GM21737 (cell line): ENCODE measurements at regions not wholly inside any gene's neighbourhood (a gene's known extent, or its start where the extent isn't known, plus 50 kb on each side); places are given as distances from the start of the nearest gene placed in this dataset.
"Not testable (repeated sequence)": the region's sequence is repeated elsewhere in the genome, so short reads cannot be mapped to it uniquely, and the experiment has no call there.

Source experiments
- ATAC-seq: cut with Tn5 transposase; IDR thresholded peaks from one replicate; pipeline ENCODE4 v1.9.1; 2021; ENCODE audit warnings: mild to moderate bottlenecking, moderate library complexity; ENCODE audit not compliant: unreplicated experiment

GRCh38 chr3:20844851-20845250 is 658.8 kb upstream of the SGO1 start:
- ATAC-seq: no peak

DNA sequence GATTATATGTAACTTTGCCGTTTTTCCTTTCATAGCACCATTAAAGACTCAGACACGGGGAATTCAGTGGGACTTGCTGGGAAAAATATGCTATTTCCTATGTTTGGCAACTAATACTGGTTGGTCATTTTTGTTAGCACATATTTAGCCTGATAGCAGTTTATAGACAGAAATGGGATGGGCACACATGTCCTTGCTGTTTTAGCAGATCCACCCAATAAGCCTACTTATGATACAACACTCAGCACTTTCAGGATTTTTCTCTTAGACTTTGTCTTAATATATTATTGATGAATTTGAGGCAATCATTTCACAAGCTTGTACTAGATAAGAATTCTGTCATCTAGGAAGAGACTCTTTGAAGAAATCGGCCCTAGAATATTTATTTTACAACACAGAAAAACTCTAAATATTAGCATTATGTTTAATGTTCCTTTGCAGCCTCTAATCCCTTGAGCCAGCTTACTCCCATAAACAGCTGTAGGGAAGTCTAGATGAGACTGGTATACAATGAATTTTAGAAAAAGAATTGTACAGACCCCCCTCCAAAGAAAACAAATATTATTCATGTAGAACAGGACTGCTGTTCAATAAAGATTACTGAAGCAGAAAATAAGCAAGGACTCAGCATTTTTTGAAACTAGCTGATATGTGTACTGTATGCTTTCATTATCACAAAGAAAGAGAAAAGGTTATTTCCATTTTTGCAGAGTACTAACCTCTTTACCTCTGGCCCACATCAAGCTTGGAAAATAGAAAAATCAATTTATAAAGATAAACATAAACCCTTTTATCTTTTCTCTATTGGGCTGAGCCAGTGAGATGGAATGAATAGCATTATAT is 656.8 kb upstream of the SGO1 start:
- ATAC-seq: no peak

GRCh38 chr3:20842002-20842401 is 656.0 kb upstream of the SGO1 start:
- no peak for ATAC-seq

DNA sequence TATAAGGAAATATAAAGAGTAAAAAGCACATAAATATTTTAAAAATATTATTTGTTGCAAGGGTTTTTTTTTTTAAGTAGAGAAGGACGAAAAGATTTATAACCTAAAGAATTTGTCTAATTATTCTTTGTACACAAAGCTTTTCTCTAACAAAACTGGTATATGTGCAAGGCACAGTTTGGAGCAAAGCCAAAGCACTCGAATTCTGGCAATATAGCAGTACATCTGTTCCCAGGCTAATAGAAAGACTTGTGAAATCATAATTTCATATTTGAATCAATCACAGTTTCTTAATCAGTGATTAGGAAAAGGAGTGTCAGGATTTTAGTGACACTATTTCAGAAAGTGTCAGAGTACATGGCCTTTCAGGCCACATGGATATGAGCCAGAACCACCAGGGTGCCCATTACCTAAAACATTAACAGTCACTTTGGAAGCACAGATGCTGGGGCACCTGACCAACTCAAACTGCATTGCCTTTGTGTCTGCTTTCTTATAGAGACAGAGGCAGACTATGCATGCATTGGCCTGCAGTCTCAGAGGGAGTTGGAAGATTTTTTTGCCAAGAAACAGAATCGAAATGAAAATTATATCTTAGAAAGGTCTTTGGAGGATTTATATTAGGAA is 651.8 kb upstream of the SGO1 start:
- ATAC-seq: no peak

- no peak for ATAC-seq
These were observed 650.8 kb upstream of the SGO1 start for GRCh38 chr3:20836801-20837200.

DNA sequence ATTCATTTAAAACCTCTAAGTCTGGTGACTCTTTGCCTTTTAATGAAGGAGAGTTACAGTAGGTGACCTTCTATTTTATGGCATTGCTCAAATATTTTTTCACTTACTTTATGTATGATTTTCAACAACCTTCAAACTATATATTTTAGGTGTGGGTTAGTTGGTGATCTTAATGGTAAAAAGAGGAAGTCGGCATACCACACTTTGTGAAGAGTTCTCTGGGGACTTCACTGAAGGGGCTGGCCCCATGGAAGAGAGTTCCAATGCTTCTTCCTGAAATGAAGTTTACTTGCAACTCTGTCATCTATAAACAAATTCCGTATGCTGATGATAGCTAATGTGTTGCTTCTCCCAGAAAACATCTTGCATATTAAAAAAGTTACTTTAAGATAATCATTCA is 647.0 kb upstream of the SGO1 start:
- no peak for ATAC-seq

GRCh38 chr3:20822251-20822650 is 636.2 kb upstream of the SGO1 start:
- ATAC-seq: no peak

GRCh38 chr3:20820872-20821271 is 634.9 kb upstream of the SGO1 start:
- not testable (repeated sequence) for ATAC-seq

DNA sequence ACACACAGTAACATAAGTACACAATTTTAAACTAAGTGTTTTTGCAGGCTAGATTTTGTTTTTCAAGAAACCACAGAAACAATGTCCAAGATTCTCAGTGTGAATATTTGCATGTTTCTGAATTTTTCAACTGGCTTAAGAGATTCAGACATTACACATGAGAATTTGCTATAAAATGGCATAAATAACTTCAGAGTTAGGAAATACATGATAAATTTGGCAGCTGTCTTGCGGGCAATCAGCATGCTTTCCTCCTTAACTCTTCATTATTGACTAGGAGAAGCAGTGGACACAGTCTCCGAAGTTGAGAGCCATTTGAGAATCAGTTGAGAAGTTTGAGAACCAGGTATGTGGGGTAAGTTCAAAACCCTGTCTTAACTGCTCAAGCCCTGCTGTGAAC is 625.6 kb upstream of the SGO1 start:
- no peak for ATAC-seq

GRCh38 chr3:20811006-20811405 is 625.0 kb upstream of the SGO1 start:
- ATAC-seq: no peak

GRCh38 chr3:20810555-20810954 is 624.5 kb upstream of the SGO1 start:
- no peak for ATAC-seq

DNA sequence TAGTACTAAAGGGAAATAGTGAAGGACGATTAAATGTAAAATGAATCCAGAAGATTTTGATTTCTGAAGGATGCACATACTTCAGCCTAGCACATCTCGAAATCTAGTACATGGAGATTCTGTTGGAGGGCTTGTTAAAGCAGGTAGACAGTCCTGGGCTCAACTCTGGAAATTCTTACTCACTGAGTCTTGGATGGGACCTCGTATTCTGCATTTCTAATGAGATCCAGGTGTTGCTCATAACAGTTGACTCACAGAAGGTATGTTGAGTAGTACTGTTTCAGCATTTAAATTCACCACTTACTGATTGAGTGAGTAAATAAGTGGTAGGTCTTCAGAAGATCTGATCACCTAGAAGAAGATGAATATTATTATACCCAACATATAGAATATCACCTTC is 623.4 kb upstream of the SGO1 start:
- no peak for ATAC-seq

- ATAC-seq: no peak
These were observed 622.9 kb upstream of the SGO1 start for GRCh38 chr3:20808864-20809263.

GRCh38 chr3:20798666-20799065 is 612.7 kb upstream of the SGO1 start:
- no peak for ATAC-seq

- ATAC-seq: no peak
These were observed 601.0 kb upstream of the SGO1 start for GRCh38 chr3:20787005-20787404.

DNA sequence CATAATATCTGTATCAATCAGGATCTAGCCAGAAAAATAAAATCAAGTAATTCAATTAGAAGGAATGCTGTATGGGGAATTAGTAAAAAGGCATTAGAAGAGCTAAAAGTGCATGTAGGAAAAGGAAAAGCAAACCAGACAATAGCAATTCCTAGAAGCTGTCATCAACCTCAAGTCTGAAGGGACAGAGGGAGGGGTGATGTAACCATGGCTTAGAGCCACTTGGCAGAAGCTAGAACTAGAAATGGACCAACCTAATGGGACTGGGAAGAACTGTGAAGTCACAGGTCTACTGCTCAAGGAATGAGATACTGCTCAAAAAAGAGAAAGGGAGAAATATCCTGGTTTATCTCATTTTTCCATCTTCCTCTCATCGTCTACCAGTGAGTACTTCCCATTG is 590.7 kb upstream of the SGO1 start:
- ATAC-seq: no peak

GRCh38 chr3:20776286-20776685 is 590.3 kb upstream of the SGO1 start:
- no peak for ATAC-seq

DNA sequence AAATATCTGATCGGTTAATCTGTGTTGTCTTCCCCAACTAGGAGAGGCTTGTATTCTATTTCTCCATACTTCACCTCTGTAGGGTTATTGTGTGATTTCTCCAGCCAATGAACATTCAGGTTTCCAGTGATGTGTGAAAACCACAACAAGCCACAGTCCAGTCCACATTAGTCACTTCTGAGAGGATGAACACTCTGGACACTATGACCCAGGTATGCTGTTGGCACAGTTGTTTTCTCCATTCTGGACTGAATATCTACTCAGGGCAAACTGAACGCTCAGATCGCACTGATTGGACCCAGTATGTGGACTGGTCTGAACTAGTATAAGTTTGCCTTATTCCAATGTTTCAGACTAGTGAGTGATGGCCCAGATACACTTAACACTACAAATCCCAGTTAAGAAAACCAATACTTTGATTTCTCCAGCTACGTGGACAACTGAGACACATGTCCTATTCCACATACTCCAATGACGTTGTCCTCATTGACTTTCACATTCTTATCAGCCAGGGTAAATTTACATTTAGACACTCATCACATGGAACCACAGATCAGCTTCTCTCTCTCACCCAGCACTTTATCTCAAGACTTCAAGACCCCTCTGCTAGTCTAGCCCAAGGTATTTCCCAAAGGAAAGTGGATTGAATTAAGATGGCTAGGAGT is 587.4 kb upstream of the SGO1 start:
- ATAC-seq: no peak

DNA sequence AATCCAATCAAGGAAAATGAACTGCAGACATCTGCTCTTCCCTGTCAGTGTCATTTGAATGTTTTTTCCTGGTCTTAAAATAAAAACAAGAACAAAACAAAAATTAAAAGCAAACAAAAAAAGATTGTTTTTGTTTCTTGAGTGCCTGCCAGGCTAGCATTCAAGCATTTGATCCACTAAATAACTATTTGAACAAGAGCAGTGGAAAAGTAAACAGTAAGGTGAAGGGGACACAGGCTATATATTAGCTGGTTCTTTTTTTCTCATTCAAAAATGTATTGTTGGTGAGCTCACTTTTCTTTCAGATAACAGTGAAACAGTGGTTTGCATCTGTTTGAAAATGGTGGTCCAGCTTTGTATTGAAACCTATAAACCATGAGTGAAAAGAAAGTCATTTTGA is 586.9 kb upstream of the SGO1 start:
- ATAC-seq: no peak

DNA sequence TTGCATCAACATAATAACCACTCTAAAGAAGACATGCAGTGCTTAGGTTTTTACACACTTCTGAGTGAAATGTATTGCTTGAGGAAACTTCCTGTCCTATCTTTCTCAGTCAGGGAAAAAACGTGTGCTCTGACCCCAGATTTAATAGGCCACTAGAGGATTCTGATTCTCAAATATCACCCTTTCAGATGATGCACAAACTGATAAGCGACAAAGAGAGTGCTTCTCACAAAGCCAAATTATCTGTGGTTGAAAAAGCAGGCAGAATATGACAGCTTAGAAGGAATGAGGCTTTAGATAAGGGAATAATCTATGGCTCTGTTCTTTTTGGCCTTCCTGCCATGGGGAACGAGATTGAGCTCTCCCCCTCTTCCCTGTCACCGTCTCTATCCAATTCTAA is 583.4 kb upstream of the SGO1 start:
- ATAC-seq: no peak

- no peak for ATAC-seq
These were observed 575.0 kb upstream of the SGO1 start for GRCh38 chr3:20760981-20761380.

DNA sequence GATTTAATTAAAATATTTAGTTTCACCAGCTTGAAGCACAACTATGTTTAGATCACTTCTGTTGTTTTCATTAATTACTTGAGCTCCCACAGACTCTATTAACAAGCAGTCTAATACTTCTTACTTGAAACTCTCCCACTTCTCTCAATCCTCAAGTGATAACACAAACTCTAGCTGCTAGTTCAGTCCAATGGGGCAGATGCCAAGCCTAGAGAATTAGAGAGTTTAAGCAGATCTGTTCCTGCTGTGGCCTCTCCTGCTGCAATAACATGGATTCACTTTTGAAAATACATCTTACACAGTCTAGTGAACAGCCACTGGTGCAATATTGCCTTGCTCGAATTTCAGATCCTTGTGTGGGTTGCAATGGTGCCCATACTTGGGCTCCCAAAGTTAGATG is 566.4 kb upstream of the SGO1 start:
- ATAC-seq: no peak
